IMR-90 (cell line): ENCODE measurements at regions not wholly inside any gene's neighbourhood (a gene's known extent, or its start where the extent isn't known, plus 50 kb on each side); places are given as distances from the start of the nearest gene placed in this dataset.
A peak's percentile ranks its signal among the peaks of the same experiment; 100 is the strongest.

Experiments
- ATAC-seq: fragments of 200-7000 bp; cut with Tn5 transposase; 2 replicates; pipeline ENCODE4 v1.9.1; 2020; ENCODE audit warnings: low read depth, mild to moderate bottlenecking, moderate library complexity
- BruUV-seq: library from RNA; stranded (reverse); fragments of 400-500 nt; replicated peaks from 2 replicates; lab custom pipeline; 2021; lab: Mats Ljungman, UMichigan
- CTCF ChIA-PET: fragments of 300-600 bp; formaldehyde crosslinking; extraction: SDS; loops from one replicate; lab custom pipeline; 2021; ENCODE audit warnings: antibody characterized with exemption; lab: Yijun Ruan, JAX
- POLR2A ChIA-PET: fragments of 300-600 bp; sonication (Branson Sonifier 250); formaldehyde crosslinking; loops from one replicate; lab custom pipeline; 2022; ENCODE audit warnings: antibody characterized with exemption; ENCODE audit not compliant: unreplicated experiment; lab: Charles Lee
- DNase-seq: peaks from one replicate; pipeline ENCODE4 v3.0.0; 2013
- H2AFZ ChIP-seq: replicated peaks from 2 replicates; pipeline ENCODE3; 2013; ENCODE audit warnings: low read length, mild to moderate bottlenecking; ENCODE audit not compliant: poor library complexity
- H2AK5ac ChIP-seq: 2 replicates; pipeline ENCODE4 v1.6.1; 2013; ENCODE audit warnings: low read depth, low read length, inconsistent platforms
- H2AK9ac ChIP-seq: replicated peaks from 2 replicates; pipeline ENCODE3; 2013; ENCODE audit warnings: mild to moderate bottlenecking, low read depth, low read length, moderate library complexity; ENCODE audit not compliant: poor library complexity
- H2BK120ac ChIP-seq: 2 replicates; pipeline ENCODE4 v1.6.1; 2013; ENCODE audit warnings: low read depth, low read length, inconsistent platforms
- H2BK15ac ChIP-seq: 3 replicates; pipeline ENCODE4 v1.6.1; 2013; ENCODE audit warnings: low read depth, low read length, inconsistent platforms
- H2BK20ac ChIP-seq: 2 replicates; pipeline ENCODE4 v1.6.1; 2013; ENCODE audit warnings: low read depth, mild to moderate bottlenecking, inconsistent platforms, low read length, moderate library complexity
- H2BK5ac ChIP-seq: 2 replicates; pipeline ENCODE4 v1.6.1; 2013; ENCODE audit warnings: mild to moderate bottlenecking, low read depth, low read length, inconsistent platforms; ENCODE audit not compliant: poor library complexity, severe bottlenecking
- H3K14ac ChIP-seq: replicated peaks from 2 replicates; pipeline ENCODE4 v1.6.1; 2013; ENCODE audit warnings: low read depth, low read length, inconsistent platforms
- H3K18ac ChIP-seq: 2 replicates; pipeline ENCODE4 v1.6.1; 2013; ENCODE audit warnings: low read depth, low read length, control low read depth
- H3K23ac ChIP-seq: 2 replicates; pipeline ENCODE4 v1.6.1; 2013; ENCODE audit warnings: low read depth, low read length, inconsistent platforms
- H3K27ac ChIP-seq: 2 replicates; pipeline ENCODE4 v1.5.1; 2013; ENCODE audit warnings: mild to moderate bottlenecking, control low read depth, low read length; ENCODE audit not compliant: insufficient read depth
- H3K27me3 ChIP-seq: 2 replicates; pipeline ENCODE4 v1.6.1; 2013; ENCODE audit warnings: low read length; ENCODE audit not compliant: control insufficient read depth, insufficient read depth
- H3K36me3 ChIP-seq: 2 replicates; pipeline ENCODE4 v1.6.1; 2013; ENCODE audit warnings: low read length, mixed read lengths; ENCODE audit not compliant: control insufficient read depth, insufficient read depth
- H3K4ac ChIP-seq: 2 replicates; pipeline ENCODE4 v1.6.1; 2013; ENCODE audit warnings: low read depth, low read length, inconsistent platforms
- H3K4me1 ChIP-seq: 2 replicates; pipeline ENCODE4 v1.6.1; 2013; ENCODE audit warnings: low read length, mixed read lengths; ENCODE audit not compliant: control insufficient read depth, insufficient read depth
- H3K4me2 ChIP-seq: 2 replicates; pipeline ENCODE4 v1.6.1; 2013; ENCODE audit warnings: low read depth, mild to moderate bottlenecking, control low read depth, low read length, moderate library complexity
- H3K4me3 ChIP-seq: 2 replicates; pipeline ENCODE4 v1.5.1; 2013; ENCODE audit warnings: low read depth, mild to moderate bottlenecking, control low read depth, low read length, moderate library complexity; ENCODE audit not compliant: insufficient read depth
- H3K56ac ChIP-seq: 2 replicates; pipeline ENCODE4 v1.6.1; 2013; ENCODE audit warnings: low read length, inconsistent platforms; ENCODE audit not compliant: insufficient read depth; ENCODE audit errors: extremely low read depth
- H3K79me1 ChIP-seq, 2 experiments: 2 replicates each; pipeline ENCODE4 v1.6.1; 2013; ENCODE audit warnings: low read length in 2 of 2, inconsistent platforms in 1 of 2, low read depth in 1 of 2
- H3K9ac ChIP-seq: 2 replicates; pipeline ENCODE4 v1.6.1; 2013; ENCODE audit warnings: low read depth, low read length, control low read depth
- H3K9me1 ChIP-seq: 2 replicates; pipeline ENCODE4 v1.6.1; 2013; ENCODE audit warnings: low read length, inconsistent platforms; ENCODE audit not compliant: insufficient read depth
- H3K9me3 ChIP-seq: 2 replicates; pipeline ENCODE4 v1.6.1; 2013; ENCODE audit warnings: low read length; ENCODE audit not compliant: control insufficient read depth, insufficient read depth
- H4K20me1 ChIP-seq: 2 replicates; pipeline ENCODE4 v1.6.1; 2013; ENCODE audit warnings: low read length, inconsistent platforms; ENCODE audit not compliant: insufficient read depth
- H4K5ac ChIP-seq: 2 replicates; pipeline ENCODE4 v1.6.1; 2013; ENCODE audit warnings: mild to moderate bottlenecking, low read depth, low read length, control low read depth
- H4K8ac ChIP-seq, 2 experiments: 2 replicates each; pipeline ENCODE4 v1.6.1; 2013; ENCODE audit warnings: low read depth in 2 of 2, low read length in 2 of 2, control low read depth in 1 of 2, inconsistent platforms in 1 of 2
- H4K91ac ChIP-seq: 2 replicates; pipeline ENCODE4 v1.6.1; 2013; ENCODE audit warnings: low read depth, low read length, inconsistent platforms; ENCODE audit not compliant: insufficient read depth
- CHD1 ChIP-seq: IDR thresholded peaks from 2 replicates; pipeline ENCODE4 v1.6.1; 2012; ENCODE audit warnings: low read depth, low read length, improper control_type of control experiment
- RCOR1 ChIP-seq: IDR thresholded peaks from 2 replicates; pipeline ENCODE4 v1.6.1; 2012; ENCODE audit warnings: mild to moderate bottlenecking, low read length, improper control_type of control experiment; ENCODE audit not compliant: insufficient replicate concordance
- WGBS, 2 experiments: methylation state at CpG; one replicate each; pipeline versions ENCODE4 v1.1.5 to v1.1.7; 2013; ENCODE audit warnings: missing lambda C conversion rate in 2 of 2; ENCODE audit not compliant: insufficient read length in 1 of 2; ENCODE audit errors: extremely low coverage in 2 of 2; 5-methylcytosine and 5-hydroxymethylcytosine counted together
- dilution Hi-C: fragments of 300-500 bp; cut with HindIII; formaldehyde crosslinking; loops from one replicate; pipeline ENCODE4 v1.14.3; 2018; ENCODE audit warnings: low sequenced_read_pairs; ENCODE audit not compliant: unreplicated experiment
- in situ Hi-C: fragments of 300-500 bp; cut with MboI; formaldehyde crosslinking; loops from 3 replicates; pipeline ENCODE4 v1.14.3; 2019; ENCODE audit warnings: low sequenced_read_pairs, inconsistent platforms, mixed read lengths
- intact Hi-C: fragments of 100-400 bp; cut with micrococcal nuclease; formaldehyde crosslinking; loops from 2 replicates; pipeline ENCODE4 v1.10.0; 2022

GRCh38 chr6:144630857-144631256, 345.7 kb downstream of the UTRN start:
- H3K4ac ChIP-seq: no peak overlapping the region
- H2BK120ac ChIP-seq: no peak overlapping the region
- H3K4me2 ChIP-seq: no peak overlapping the region
- H2BK5ac ChIP-seq: no peak overlapping the region
- no peak overlapping the region for H2AK9ac ChIP-seq
- H3K9me3 ChIP-seq: no peaks in the 10 kb centered on the region
- TF ChIP-seq RCOR1 (no peak), CHD1 (no peak)
- H3K79me1 ChIP-seq: peaks cover 3 to 8% of the 10 kb centered on the region in 2 experiments; a peak in 2 of 4 replicates
- H3K27me3 ChIP-seq: no peaks in the 10 kb centered on the region
- H3K36me3 ChIP-seq: no peaks in the 10 kb centered on the region
- no peak overlapping the region for H2AK5ac ChIP-seq
- H3K9ac ChIP-seq: no peak overlapping the region
- no peak overlapping the region for H2AFZ ChIP-seq
- no peak for DNase-seq
- in situ Hi-C loops: no loop called here
- H3K4me1 ChIP-seq: no peaks in the 10 kb centered on the region
- no peak overlapping the region for H4K91ac ChIP-seq
- CTCF ChIA-PET: no interaction called here
- H3K27ac ChIP-seq: no peak overlapping the region
- intact Hi-C loops: no loop called here
- H3K18ac ChIP-seq: no peak overlapping the region
- H3K14ac ChIP-seq: 0 out of 2 replicates have a peak overlapping the region, but pooled peaks have one; percentile 6
- no peak overlapping the region for H3K23ac ChIP-seq
- POLR2A ChIA-PET: no interaction called here
- no peak overlapping the region for H4K5ac ChIP-seq
- H3K4me3 ChIP-seq: no peak overlapping the region
- no peak overlapping the region for H2BK15ac ChIP-seq
- H2BK20ac ChIP-seq: no peak overlapping the region
- H3K56ac ChIP-seq: no peak overlapping the region
- WGBS, 2 experiments: no CpG with 5 or more reads among the region's 1 CpG
- H3K9me1 ChIP-seq: peaks cover 4% of the 10 kb centered on the region; the same call in 1 of the 2 replicates
- BruUV-seq: no TSS peak
- ATAC-seq: no peak
- no peaks in the 10 kb centered on the region for H4K20me1 ChIP-seq
- no peak overlapping the region for H4K8ac ChIP-seq
- dilution Hi-C loops: no loop called here
